Aorta (tissue), 5 donors: ENCODE measurements at regions not wholly inside any gene's neighbourhood (a gene's known extent, or its start where the extent isn't known, plus 50 kb on each side); places are given as distances from the start of the nearest gene placed in this dataset.
"Not testable (repeated sequence)": the region's sequence is repeated elsewhere in the genome, so short reads cannot be mapped to it uniquely, and the experiment has no call there.

Experiments
- ATAC-seq: fragments of 200-7000 bp; cut with Tn5 transposase; one replicate; pipeline ENCODE4 v1.9.1; 2022; ENCODE audit warnings: moderate library complexity; ENCODE audit not compliant: low FRiP score
- DNase-seq, 2 donors: peaks; one replicate each; pipeline ENCODE4 v3.0.0-alpha.2; 2020
- H3K27ac ChIP-seq, 2 donors: one replicate each; pipeline ENCODE4 v1.5.1; 2013; ENCODE audit warnings: low read length in 2 of 2, mild to moderate bottlenecking in 2 of 2, moderate library complexity in 2 of 2, control low read depth in 1 of 2, inconsistent platforms in 1 of 2, low read depth in 1 of 2
- H3K27me3 ChIP-seq, 2 donors: one replicate each; pipeline ENCODE4 v1.6.1; 2013; ENCODE audit warnings: control low read depth in 1 of 2, low read length in 1 of 2, mild to moderate bottlenecking in 1 of 2, moderate library complexity in 1 of 2; ENCODE audit not compliant: insufficient read depth in 2 of 2, control insufficient read depth in 1 of 2
- H3K36me3 ChIP-seq, 2 donors: one replicate each; pipeline ENCODE4 v1.6.1; 2013; ENCODE audit warnings: control low read depth in 1 of 2, low read length in 1 of 2, mild to moderate bottlenecking in 1 of 2; ENCODE audit not compliant: insufficient read depth in 2 of 2, control insufficient read depth in 1 of 2
- H3K4me1 ChIP-seq, 2 donors: one replicate each; pipeline ENCODE4 v1.6.1; 2013; ENCODE audit warnings: low read length in 2 of 2, control low read depth in 1 of 2, mild to moderate bottlenecking in 1 of 2, moderate library complexity in 1 of 2; ENCODE audit not compliant: insufficient read depth in 2 of 2, control insufficient read depth in 1 of 2
- H3K4me3 ChIP-seq, 2 donors: one replicate each; pipeline ENCODE4 v1.5.1; 2013; ENCODE audit warnings: low read length in 2 of 2, control low read depth in 1 of 2, mild to moderate bottlenecking in 1 of 2
- H3K9me3 ChIP-seq: one replicate; pipeline ENCODE4 v1.6.1; 2013; ENCODE audit warnings: mild to moderate bottlenecking, low read length; ENCODE audit not compliant: control insufficient read depth
- WGBS, 2 donors: extraction: QIAGEN DNeasy Blood & Tissue Kit; methylation state at CpG; one replicate each; pipeline ENCODE4 v1.1.7; 2013; 5-methylcytosine and 5-hydroxymethylcytosine counted together
- intact Hi-C, 2 donors: fragments of 100-400 bp; cut with DNase I; formaldehyde crosslinking; loops; one replicate each; pipeline versions ENCODE4 v1.14.2 to v1.15.0; 2022
- donor health status: healthy with polysubstance abuse.
- donor health status: Bipolar disorder and iron deficiency.
- donor health status: DM: no; HTN: no; CAD: no.
- donor health status: DM: no; HTN: no; CAD: no.
- donor health status: DM: yes; HTN: yes; CAD: no.

- DNase-seq, result no peak
- intact Hi-C loops, result no loop called here
- no peak overlapping the region for H3K4me3 ChIP-seq
- no peaks in the 10 kb centered on the region for H3K36me3 ChIP-seq
- WGBS, 2 donors, result 92 to 95% methylated on average over 3 of the region's 3 CpGs
- no peaks in the 10 kb centered on the region for H3K9me3 ChIP-seq
- H3K27me3 ChIP-seq, result no peaks in the 10 kb centered on the region
- H3K27ac ChIP-seq, result no peak overlapping the region
- no peak for ATAC-seq
- no peaks in the 10 kb centered on the region for H3K4me1 ChIP-seq
Measured at GRCh38 chr1:83129107-83129506, 869.8 kb downstream of the TTLL7 start.

DNA sequence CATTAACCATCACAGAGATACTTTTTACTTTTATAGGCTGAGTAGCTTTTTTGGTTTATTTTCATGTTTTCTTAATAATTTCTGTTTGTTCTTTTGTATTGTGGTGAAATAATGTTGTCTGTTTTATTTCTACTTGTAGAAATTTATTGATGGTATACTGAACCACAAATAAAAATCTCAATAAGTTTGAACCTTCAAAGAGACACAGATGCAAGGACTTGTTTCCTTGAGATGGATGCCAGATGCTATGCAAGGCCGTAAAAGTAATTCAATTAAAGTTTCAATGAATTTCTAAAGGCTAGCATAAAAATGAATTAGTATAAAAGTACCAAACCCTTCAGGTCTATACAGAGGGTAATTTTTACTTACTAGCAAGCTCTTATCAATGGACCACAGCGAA, 873.5 kb downstream of the TTLL7 start:
- Histone ChIP-seq H3K4me3 (no peak overlapping the region), H3K27me3 (no peaks in the 10 kb centered on the region), H3K27ac (no peak overlapping the region), H3K4me1 (no peaks in the 10 kb centered on the region), H3K36me3 (no peaks in the 10 kb centered on the region), H3K9me3 (no peaks in the 10 kb centered on the region)
- ATAC-seq, result no peak
- WGBS, 2 donors, result 96 to 97% methylated on average over 2 of the region's 2 CpGs
- DNase-seq, result no peak
- intact Hi-C loops, result no loop called here

- no peak overlapping the region for H3K27ac ChIP-seq
- intact Hi-C loops, result no loop called here
- H3K36me3 ChIP-seq, result no peaks in the 10 kb centered on the region
- no peak overlapping the region for H3K4me3 ChIP-seq
- no peaks in the 10 kb centered on the region for H3K27me3 ChIP-seq
- WGBS, 2 donors, result 97% methylated on average over 3 of the region's 3 CpGs
- no peak for ATAC-seq
- no peaks in the 10 kb centered on the region for H3K9me3 ChIP-seq
- DNase-seq, result no peak
- no peaks in the 10 kb centered on the region for H3K4me1 ChIP-seq
Measured at GRCh38 chr1:83123019-83123418, 875.9 kb downstream of the TTLL7 start.

- 95 to 98% methylated on average over 4 of the region's 4 CpGs for WGBS, 2 donors
- DNase-seq, result no peak
- Histone ChIP-seq H3K36me3 (no peaks in the 10 kb centered on the region), H3K9me3 (no peaks in the 10 kb centered on the region), H3K27ac (no peak overlapping the region), H3K4me3 (no peak overlapping the region), H3K4me1 (no peaks in the 10 kb centered on the region), H3K27me3 (no peaks in the 10 kb centered on the region)
- intact Hi-C loops, result no loop called here
- ATAC-seq, result no peak
Measured at GRCh38 chr1:83118472-83118871, 880.5 kb downstream of the TTLL7 start.

DNA sequence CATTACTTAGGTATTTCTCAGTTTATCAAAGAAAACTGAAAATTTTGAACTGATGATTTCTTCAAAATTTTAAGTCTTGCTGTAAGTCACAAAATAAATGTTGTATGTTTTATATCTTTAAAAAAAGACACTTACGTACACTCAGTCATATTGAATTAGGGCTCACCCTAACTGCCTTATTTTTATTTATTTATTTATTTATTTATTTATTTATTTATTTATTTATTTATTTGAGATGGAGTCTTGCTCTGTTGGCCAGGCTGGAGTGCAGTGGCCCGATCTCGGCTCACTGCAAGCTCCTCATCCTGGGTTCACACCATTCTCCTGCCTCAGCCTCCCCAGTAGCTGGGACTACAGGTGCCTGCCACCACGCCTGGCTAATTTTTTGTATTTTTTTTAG, 881.9 kb downstream of the TTLL7 start:
- not testable (repeated sequence) for ATAC-seq
- WGBS, 2 donors, result 99% methylated on average over 4 of the region's 4 CpGs

GRCh38 chr1:83115785-83116184, 883.1 kb downstream of the TTLL7 start:
- H3K27me3 ChIP-seq, result no peaks in the 10 kb centered on the region
- intact Hi-C loops, result no loop called here
- H3K4me1 ChIP-seq, result no peaks in the 10 kb centered on the region
- 80 to 90% methylated on average over 2 of the region's 2 CpGs for WGBS, 2 donors
- H3K4me3 ChIP-seq, result no peak overlapping the region
- no peaks in the 10 kb centered on the region for H3K9me3 ChIP-seq
- H3K27ac ChIP-seq, result no peak overlapping the region
- no peak for DNase-seq
- ATAC-seq, result no peak
- no peaks in the 10 kb centered on the region for H3K36me3 ChIP-seq

More for the DNA sequence above, 881.9 kb downstream of the TTLL7 start:
- H3K4me3 ChIP-seq, DNase-seq, H3K9me3 ChIP-seq, H3K36me3 ChIP-seq, H3K4me1 ChIP-seq, intact Hi-C loops, H3K27ac ChIP-seq, H3K27me3 ChIP-seq: not testable (repeated sequence)

- Histone ChIP-seq H3K4me3 (no peak overlapping the region), H3K27ac (no peak overlapping the region), H3K27me3 (no peaks in the 10 kb centered on the region), H3K9me3 (no peaks in the 10 kb centered on the region), H3K4me1 (no peaks in the 10 kb centered on the region), H3K36me3 (no peaks in the 10 kb centered on the region)
- intact Hi-C loops, result no loop called here
- DNase-seq, result no peak
- 86% methylated on average over 2 of the region's 2 CpGs for WGBS, 2 donors
- ATAC-seq, result no peak
Measured at GRCh38 chr1:83114136-83114834, 884.6 kb downstream of the TTLL7 start.

- 79 to 80% methylated on average over 2 of the region's 2 CpGs for WGBS, 2 donors
- Histone ChIP-seq H3K4me1 (no peaks in the 10 kb centered on the region), H3K9me3 (no peaks in the 10 kb centered on the region), H3K27me3 (no peaks in the 10 kb centered on the region), H3K4me3 (no peak overlapping the region), H3K27ac (no peak overlapping the region), H3K36me3 (no peaks in the 10 kb centered on the region)
- intact Hi-C loops, result no loop called here
- DNase-seq (no peak), ATAC-seq (no peak)
Measured at GRCh38 chr1:83113652-83114051, 885.3 kb downstream of the TTLL7 start.

DNA sequence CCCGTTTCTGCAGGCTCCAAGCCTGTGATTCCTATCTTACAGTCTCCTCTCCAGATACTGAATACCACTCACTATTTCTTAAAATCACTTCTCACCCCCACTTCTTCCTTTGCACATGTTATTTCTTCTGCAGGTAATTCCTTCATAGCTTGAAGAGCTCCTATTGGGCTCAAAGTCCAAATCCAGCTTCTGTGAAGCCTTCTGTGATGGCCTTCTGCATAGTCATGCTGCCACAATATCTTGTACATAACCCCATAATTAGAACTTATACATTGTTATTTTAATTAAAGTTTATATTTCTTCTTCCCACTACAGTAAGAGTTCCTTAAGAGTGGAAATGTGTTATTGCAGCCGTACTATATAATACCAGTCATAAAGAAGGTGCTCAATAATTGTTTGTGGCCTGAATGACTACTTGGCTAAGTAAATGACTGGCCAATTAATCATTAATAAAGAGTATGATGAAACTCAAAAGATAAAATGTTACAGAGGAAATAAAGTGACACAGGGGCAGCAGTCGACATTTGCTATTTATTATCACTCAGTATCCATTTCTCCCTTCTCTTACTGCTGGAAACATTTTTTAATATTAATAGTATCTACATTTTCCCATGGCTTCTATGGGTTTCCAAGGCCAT, 886.6 kb downstream of the TTLL7 start:
- 93 to 94% methylated on average over 3 of the region's 3 CpGs for WGBS, 2 donors
- H3K4me1 ChIP-seq, result no peaks in the 10 kb centered on the region
- DNase-seq (no peak), ATAC-seq (no peak)
- no peak overlapping the region for H3K27ac ChIP-seq
- no peaks in the 10 kb centered on the region for H3K27me3 ChIP-seq
- H3K4me3 ChIP-seq, result no peak overlapping the region
- H3K36me3 ChIP-seq, result no peaks in the 10 kb centered on the region
- H3K9me3 ChIP-seq, result no peaks in the 10 kb centered on the region
- intact Hi-C loops, result no loop called here
